ENCODE measurements at regions not wholly inside any gene's neighbourhood (a gene's known extent, or its start where the extent isn't known, plus 50 kb on each side); places are given as distances from the start of the nearest gene placed in this dataset.

DNA sequence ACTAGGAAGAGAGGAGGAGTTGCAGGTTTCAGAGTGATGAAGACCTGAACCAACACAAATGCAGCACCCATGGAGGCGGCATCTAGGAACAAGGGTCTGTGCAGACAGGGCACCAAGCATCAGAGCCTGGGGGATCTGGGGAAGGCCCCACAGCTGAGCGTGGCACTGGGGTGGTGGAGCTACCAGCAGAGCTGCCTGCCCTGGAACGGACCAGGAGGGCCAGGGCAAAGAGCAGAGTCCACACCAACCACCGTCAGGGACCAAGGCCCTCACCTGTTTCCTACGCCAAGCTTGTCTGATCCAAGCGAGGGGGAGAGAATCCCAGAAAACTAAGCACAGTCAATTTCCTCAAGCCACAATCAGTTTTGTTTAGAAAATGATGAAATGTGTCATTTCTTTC is 79.0 kb upstream of the SYT6 start:
- TF ChIP-seq, protein P1, sequence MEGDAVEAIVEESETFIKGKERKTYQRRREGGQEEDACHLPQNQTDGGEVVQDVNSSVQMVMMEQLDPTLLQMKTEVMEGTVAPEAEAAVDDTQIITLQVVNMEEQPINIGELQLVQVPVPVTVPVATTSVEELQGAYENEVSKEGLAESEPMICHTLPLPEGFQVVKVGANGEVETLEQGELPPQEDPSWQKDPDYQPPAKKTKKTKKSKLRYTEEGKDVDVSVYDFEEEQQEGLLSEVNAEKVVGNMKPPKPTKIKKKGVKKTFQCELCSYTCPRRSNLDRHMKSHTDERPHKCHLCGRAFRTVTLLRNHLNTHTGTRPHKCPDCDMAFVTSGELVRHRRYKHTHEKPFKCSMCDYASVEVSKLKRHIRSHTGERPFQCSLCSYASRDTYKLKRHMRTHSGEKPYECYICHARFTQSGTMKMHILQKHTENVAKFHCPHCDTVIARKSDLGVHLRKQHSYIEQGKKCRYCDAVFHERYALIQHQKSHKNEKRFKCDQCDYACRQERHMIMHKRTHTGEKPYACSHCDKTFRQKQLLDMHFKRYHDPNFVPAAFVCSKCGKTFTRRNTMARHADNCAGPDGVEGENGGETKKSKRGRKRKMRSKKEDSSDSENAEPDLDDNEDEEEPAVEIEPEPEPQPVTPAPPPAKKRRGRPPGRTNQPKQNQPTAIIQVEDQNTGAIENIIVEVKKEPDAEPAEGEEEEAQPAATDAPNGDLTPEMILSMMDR (IDR thresholded peaks at IDR 0.05) = no peak
- TF ChIP-seq POLR2A (IDR thresholded peaks at IDR 0.05) = no peak
